ENCODE measurements at regions not wholly inside any gene's neighbourhood (a gene's known extent, or its start where the extent isn't known, plus 50 kb on each side); places are given as distances from the start of the nearest gene placed in this dataset.

DNA sequence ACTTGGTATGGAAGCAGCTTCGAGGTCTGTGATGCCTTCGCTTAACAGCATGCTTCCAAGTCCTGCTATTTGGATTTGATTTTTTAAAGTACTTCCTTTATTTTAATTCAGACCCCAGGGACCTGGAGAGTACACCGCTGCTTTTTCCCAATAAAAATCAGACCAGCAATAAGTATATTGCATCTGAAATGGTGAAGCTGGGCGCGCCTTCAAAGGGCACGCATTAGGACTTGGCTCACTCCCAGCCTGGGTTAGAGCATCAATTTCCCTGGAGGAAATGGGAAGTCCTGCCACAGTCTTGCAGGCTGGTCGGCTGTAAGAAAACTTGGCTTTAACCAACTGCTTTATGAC lies 325.1 kb downstream of the RRAGC start:
- TF ChIP-seq EZH2 (IDR thresholded peaks at IDR 0.05) (no peak), YY1 (IDR thresholded peaks at IDR 0.05; ENCODE audit: extremely low read depth, insufficient replicate concordance, low read depth, low read length) (no peak), RAD21 (IDR thresholded peaks at IDR 0.05; ENCODE audit: low read depth) (no peak), POLR2A (IDR thresholded peaks at IDR 0.05; ENCODE audit: borderline replicate concordance, extremely low read depth, insufficient read depth, insufficient read length) (no peak), CBX3 (IDR thresholded peaks at IDR 0.05; ENCODE audit: low read depth) (no peak), CEBPB (IDR thresholded peaks at IDR 0.05; ENCODE audit: low read depth) (no peak), EGR1 (IDR thresholded peaks at IDR 0.05; ENCODE audit: low read depth) (no peak), JUND (IDR thresholded peaks at IDR 0.05) (no peak)
- TF ChIP-seq, protein P1, sequence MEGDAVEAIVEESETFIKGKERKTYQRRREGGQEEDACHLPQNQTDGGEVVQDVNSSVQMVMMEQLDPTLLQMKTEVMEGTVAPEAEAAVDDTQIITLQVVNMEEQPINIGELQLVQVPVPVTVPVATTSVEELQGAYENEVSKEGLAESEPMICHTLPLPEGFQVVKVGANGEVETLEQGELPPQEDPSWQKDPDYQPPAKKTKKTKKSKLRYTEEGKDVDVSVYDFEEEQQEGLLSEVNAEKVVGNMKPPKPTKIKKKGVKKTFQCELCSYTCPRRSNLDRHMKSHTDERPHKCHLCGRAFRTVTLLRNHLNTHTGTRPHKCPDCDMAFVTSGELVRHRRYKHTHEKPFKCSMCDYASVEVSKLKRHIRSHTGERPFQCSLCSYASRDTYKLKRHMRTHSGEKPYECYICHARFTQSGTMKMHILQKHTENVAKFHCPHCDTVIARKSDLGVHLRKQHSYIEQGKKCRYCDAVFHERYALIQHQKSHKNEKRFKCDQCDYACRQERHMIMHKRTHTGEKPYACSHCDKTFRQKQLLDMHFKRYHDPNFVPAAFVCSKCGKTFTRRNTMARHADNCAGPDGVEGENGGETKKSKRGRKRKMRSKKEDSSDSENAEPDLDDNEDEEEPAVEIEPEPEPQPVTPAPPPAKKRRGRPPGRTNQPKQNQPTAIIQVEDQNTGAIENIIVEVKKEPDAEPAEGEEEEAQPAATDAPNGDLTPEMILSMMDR (IDR thresholded peaks at IDR 0.05 in 2 of 3, conservative IDR thresholded peaks at IDR 0.05 in 1 of 3; ENCODE audit: borderline replicate concordance in 1 of 3, insufficient read depth in 1 of 3, low read depth in 2 of 3, low read length in 2 of 3), result no peak
- TF ChIP-seq, protein P2, sequence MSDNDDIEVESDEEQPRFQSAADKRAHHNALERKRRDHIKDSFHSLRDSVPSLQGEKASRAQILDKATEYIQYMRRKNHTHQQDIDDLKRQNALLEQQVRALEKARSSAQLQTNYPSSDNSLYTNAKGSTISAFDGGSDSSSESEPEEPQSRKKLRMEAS (IDR thresholded peaks at IDR 0.05), result no peak
